ENCODE measurements at regions not wholly inside any gene's neighbourhood (a gene's known extent, or its start where the extent isn't known, plus 50 kb on each side); places are given as distances from the start of the nearest gene placed in this dataset.

GRCh38 chr16:50475170-50475569 is 73.0 kb upstream of the NKD1 start:
- Histone ChIP-seq H3K36me3 (ENCODE audit: control insufficient read depth in 1 of 2, insufficient read depth in 2 of 2, low read depth in 1 of 2, low read length in 2 of 2) (no peaks in the 10 kb centered on the region), H2BK15ac (ENCODE audit: low read depth, poor library complexity, severe bottlenecking) (no peak overlapping the region), H3K27me3 (ENCODE audit: control insufficient read depth in 1 of 2, insufficient read depth in 1 of 2, low read length in 2 of 2) (peaks cover 5 to 34% of the 10 kb centered on the region in 2 experiments), H4K8ac (ENCODE audit: low read length) (no peak overlapping the region), H3K4me3 (ENCODE audit: insufficient read depth in 1 of 2, low read depth in 1 of 2, low read length in 2 of 2) (no peak overlapping the region), H3K4ac (ENCODE audit: low read depth in 1 of 2, low read length in 2 of 2) (no peak overlapping the region), H3K23ac (ENCODE audit: low read length in 2 of 2) (no peak overlapping the region), H2AK5ac (ENCODE audit: low read length, severe bottlenecking) (no peak overlapping the region), H2AFZ (ENCODE audit: low read depth, low read length) (no peak overlapping the region), H4K91ac (ENCODE audit: low read length) (no peak overlapping the region), H3K18ac (ENCODE audit: low read depth in 1 of 2, low read length in 2 of 2) (no peak overlapping the region), H2BK120ac (ENCODE audit: low read depth, low read length) (no peak overlapping the region), H3K9ac (ENCODE audit: low read length) (no peak overlapping the region), H2BK12ac (ENCODE audit: low read length in 2 of 2) (no peak overlapping the region), H2BK5ac (ENCODE audit: low read depth, low read length, poor library complexity, severe bottlenecking) (no peak overlapping the region), H3K9me3 (ENCODE audit: control insufficient read depth, low read length) (no peaks in the 10 kb centered on the region), H3K4me2 (ENCODE audit: low read length, poor library complexity, severe bottlenecking) (no peak overlapping the region), H3K14ac (ENCODE audit: low read length in 2 of 2) (no peak overlapping the region), H3K4me1 (ENCODE audit: control insufficient read depth, insufficient read depth, low read depth, low read length) (no peaks in the 10 kb centered on the region), H3K27ac (ENCODE audit: low read length, poor library complexity, severe bottlenecking) (no peak overlapping the region), H3K79me1 (replicated peaks; ENCODE audit: low read length, poor library complexity, severe bottlenecking) (no peaks in the 10 kb centered on the region)
- no peak for DNase-seq
- WGBS, result 18% methylated on average over 1 of the region's 3 CpGs

- Histone ChIP-seq H2BK12ac (ENCODE audit: low read length in 2 of 2) (no peak overlapping the region), H2AK5ac (ENCODE audit: low read length, severe bottlenecking) (no peak overlapping the region), H3K9ac (ENCODE audit: low read length) (no peak overlapping the region), H3K4me3 (ENCODE audit: insufficient read depth in 1 of 2, low read depth in 1 of 2, low read length in 2 of 2) (no peak overlapping the region), H2AFZ (ENCODE audit: low read depth, low read length) (no peak overlapping the region), H3K4me2 (ENCODE audit: low read length, poor library complexity, severe bottlenecking) (no peak overlapping the region), H2BK5ac (ENCODE audit: low read depth, low read length, poor library complexity, severe bottlenecking) (no peak overlapping the region), H3K79me1 (replicated peaks; ENCODE audit: low read length, poor library complexity, severe bottlenecking) (no peaks in the 10 kb centered on the region), H3K18ac (ENCODE audit: low read depth in 1 of 2, low read length in 2 of 2) (no peak overlapping the region), H3K4me1 (ENCODE audit: control insufficient read depth, insufficient read depth, low read depth, low read length) (no peaks in the 10 kb centered on the region), H3K27ac (ENCODE audit: low read length, poor library complexity, severe bottlenecking) (no peak overlapping the region), H2BK120ac (ENCODE audit: low read depth, low read length) (no peak overlapping the region), H2BK15ac (ENCODE audit: low read depth, poor library complexity, severe bottlenecking) (no peak overlapping the region), H3K9me3 (ENCODE audit: control insufficient read depth, low read length) (no peaks in the 10 kb centered on the region), H3K36me3 (ENCODE audit: control insufficient read depth in 1 of 2, insufficient read depth in 2 of 2, low read depth in 1 of 2, low read length in 2 of 2) (no peaks in the 10 kb centered on the region), H3K4ac (ENCODE audit: low read depth in 1 of 2, low read length in 2 of 2) (no peak overlapping the region), H3K14ac (ENCODE audit: low read length in 2 of 2) (no peak overlapping the region), H3K23ac (ENCODE audit: low read length in 2 of 2) (no peak overlapping the region), H3K27me3 (ENCODE audit: control insufficient read depth in 1 of 2, insufficient read depth in 1 of 2, low read length in 2 of 2) (peaks cover 15 to 38% of the 10 kb centered on the region in 2 experiments), H4K8ac (ENCODE audit: low read length) (no peak overlapping the region), H4K91ac (ENCODE audit: low read length) (no peak overlapping the region)
- DNase-seq, result no peak
- 63% methylated on average over 1 of the region's 2 CpGs for WGBS
These were observed 74.1 kb upstream of the NKD1 start for GRCh38 chr16:50474138-50474537.

- peaks cover 22 to 41% of the 10 kb centered on the region in 2 experiments for H3K27me3 ChIP-seq (ENCODE audit: control insufficient read depth in 1 of 2, insufficient read depth in 1 of 2, low read length in 2 of 2)
- DNase-seq, result no peak
- no peaks in the 10 kb centered on the region for H3K79me1 ChIP-seq (replicated peaks; ENCODE audit: low read length, poor library complexity, severe bottlenecking)
- no peaks in the 10 kb centered on the region for H3K36me3 ChIP-seq (ENCODE audit: control insufficient read depth in 1 of 2, insufficient read depth in 2 of 2, low read depth in 1 of 2, low read length in 2 of 2)
- no peak overlapping the region for H3K23ac ChIP-seq (ENCODE audit: low read length in 2 of 2)
- H3K4me1 ChIP-seq (ENCODE audit: control insufficient read depth, insufficient read depth, low read depth, low read length), result peaks cover under 1% of the 10 kb centered on the region
- H3K18ac ChIP-seq (ENCODE audit: low read depth in 1 of 2, low read length in 2 of 2), result no peak overlapping the region
- no peak overlapping the region for H3K14ac ChIP-seq (ENCODE audit: low read length in 2 of 2)
- H2BK12ac ChIP-seq (ENCODE audit: low read length in 2 of 2), result no peak overlapping the region
- H4K8ac ChIP-seq (ENCODE audit: low read length), result no peak overlapping the region
- H3K4me2 ChIP-seq (ENCODE audit: low read length, poor library complexity, severe bottlenecking), result no peak overlapping the region
- no peak overlapping the region for H3K27ac ChIP-seq (ENCODE audit: low read length, poor library complexity, severe bottlenecking)
- H3K9ac ChIP-seq (ENCODE audit: low read length), result no peak overlapping the region
- no peak overlapping the region for H2BK5ac ChIP-seq (ENCODE audit: low read depth, low read length, poor library complexity, severe bottlenecking)
- no peak overlapping the region for H4K91ac ChIP-seq (ENCODE audit: low read length)
- H3K9me3 ChIP-seq (ENCODE audit: control insufficient read depth, low read length), result no peaks in the 10 kb centered on the region
- H2AFZ ChIP-seq (ENCODE audit: low read depth, low read length), result no peak overlapping the region
- H3K4ac ChIP-seq (ENCODE audit: low read depth in 1 of 2, low read length in 2 of 2), result no peak overlapping the region
- H2AK5ac ChIP-seq (ENCODE audit: low read length, severe bottlenecking), result no peak overlapping the region
- 79% methylated on average over 6 of the region's 6 CpGs for WGBS
- H2BK15ac ChIP-seq (ENCODE audit: low read depth, poor library complexity, severe bottlenecking), result no peak overlapping the region
- H2BK120ac ChIP-seq (ENCODE audit: low read depth, low read length), result no peak overlapping the region
- H3K4me3 ChIP-seq (ENCODE audit: insufficient read depth in 1 of 2, low read depth in 1 of 2, low read length in 2 of 2), result no peak overlapping the region
These were observed 74.7 kb upstream of the NKD1 start for GRCh38 chr16:50473356-50473945.

- Histone ChIP-seq H2AK5ac (ENCODE audit: low read length, severe bottlenecking) (no peak overlapping the region), H2BK15ac (ENCODE audit: low read depth, poor library complexity, severe bottlenecking) (no peak overlapping the region), H4K8ac (ENCODE audit: low read length) (no peak overlapping the region), H2BK12ac (ENCODE audit: low read length in 2 of 2) (no peak overlapping the region), H3K18ac (ENCODE audit: low read depth in 1 of 2, low read length in 2 of 2) (no peak overlapping the region), H2AFZ (ENCODE audit: low read depth, low read length) (no peak overlapping the region), H3K4me3 (ENCODE audit: insufficient read depth in 1 of 2, low read depth in 1 of 2, low read length in 2 of 2) (no peak overlapping the region), H3K4me2 (ENCODE audit: low read length, poor library complexity, severe bottlenecking) (no peak overlapping the region), H3K27ac (ENCODE audit: low read length, poor library complexity, severe bottlenecking) (no peak overlapping the region), H2BK5ac (ENCODE audit: low read depth, low read length, poor library complexity, severe bottlenecking) (no peak overlapping the region), H2BK120ac (ENCODE audit: low read depth, low read length) (no peak overlapping the region), H3K36me3 (ENCODE audit: control insufficient read depth in 1 of 2, insufficient read depth in 2 of 2, low read depth in 1 of 2, low read length in 2 of 2) (no peaks in the 10 kb centered on the region), H3K14ac (ENCODE audit: low read length in 2 of 2) (no peak overlapping the region), H3K79me1 (replicated peaks; ENCODE audit: low read length, poor library complexity, severe bottlenecking) (no peaks in the 10 kb centered on the region), H4K91ac (ENCODE audit: low read length) (no peak overlapping the region), H3K4ac (ENCODE audit: low read depth in 1 of 2, low read length in 2 of 2) (no peak overlapping the region), H3K9ac (ENCODE audit: low read length) (no peak overlapping the region), H3K9me3 (ENCODE audit: control insufficient read depth, low read length) (no peaks in the 10 kb centered on the region), H3K23ac (ENCODE audit: low read length in 2 of 2) (no peak overlapping the region), H3K4me1 (ENCODE audit: control insufficient read depth, insufficient read depth, low read depth, low read length) (peaks cover 8% of the 10 kb centered on the region), H3K27me3 (ENCODE audit: control insufficient read depth in 1 of 2, insufficient read depth in 1 of 2, low read length in 2 of 2) (peaks cover 28 to 36% of the 10 kb centered on the region in 2 experiments)
- DNase-seq, result no peak
- WGBS, result 90% methylated on average over 1 of the region's 1 CpG
These were observed 75.7 kb upstream of the NKD1 start for GRCh38 chr16:50472472-50472871.
